HG03108 (cell line): ENCODE measurements at regions not wholly inside any gene's neighbourhood (a gene's known extent, or its start where the extent isn't known, plus 50 kb on each side); places are given as distances from the start of the nearest gene placed in this dataset.
"Not testable (repeated sequence)": the region's sequence is repeated elsewhere in the genome, so short reads cannot be mapped to it uniquely, and the experiment has no call there.

Experiments used
- ATAC-seq: cut with Tn5 transposase; IDR thresholded peaks from one replicate; pipeline ENCODE4 v1.9.1; 2021; ENCODE audit warnings: moderate library complexity; ENCODE audit not compliant: unreplicated experiment

DNA sequence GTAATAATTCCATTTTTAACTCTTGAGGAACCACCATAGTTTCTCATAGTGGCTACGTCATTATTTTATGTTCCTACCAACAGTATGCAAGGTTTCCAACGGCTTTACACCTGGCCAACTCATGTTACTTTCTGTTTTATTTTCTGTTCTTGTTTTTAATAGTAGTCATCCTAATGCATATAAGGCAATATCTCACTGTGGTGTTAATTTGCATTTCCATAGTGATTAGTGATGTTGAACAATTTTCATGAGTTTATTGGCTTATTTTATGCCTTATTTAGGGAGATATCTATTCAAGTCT is 465.5 kb upstream of the KLF6 start:
- ATAC-seq, result peak; percentile 52

DNA sequence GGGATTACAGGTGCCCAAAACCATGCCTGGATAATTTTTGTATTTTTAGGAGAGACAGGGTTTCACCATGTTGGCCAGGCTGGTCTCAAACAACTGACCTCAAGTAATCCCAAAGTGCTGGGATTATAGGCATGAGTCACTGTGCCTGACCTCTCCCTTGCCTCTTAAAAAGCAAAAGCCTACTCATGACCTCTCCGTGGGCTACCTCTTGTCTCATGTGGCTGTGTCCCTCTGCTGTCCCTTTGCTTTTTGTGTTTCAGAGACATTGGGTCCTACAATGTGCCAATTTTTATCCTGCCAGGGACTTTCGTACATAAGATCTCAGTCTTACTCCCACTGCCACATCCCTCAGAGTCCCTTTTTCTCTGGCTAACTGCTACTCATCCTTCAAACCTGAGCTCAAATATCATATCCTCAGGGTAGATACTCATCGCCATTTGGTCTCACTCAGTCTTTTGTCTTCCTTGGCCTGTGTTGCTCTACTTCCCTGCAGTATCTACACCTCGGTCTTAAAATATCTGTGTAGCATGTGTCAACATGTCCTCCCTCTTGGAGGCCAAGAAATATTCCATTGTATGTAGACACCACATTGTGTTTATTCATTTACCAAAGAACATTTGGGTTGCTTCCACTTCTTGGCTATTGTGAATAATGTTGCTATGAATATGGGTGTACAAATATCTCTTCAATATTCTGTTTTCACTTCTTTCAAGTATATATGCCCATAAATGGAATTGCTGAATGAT is 465.0 kb upstream of the KLF6 start:
- ATAC-seq, result no peak

DNA sequence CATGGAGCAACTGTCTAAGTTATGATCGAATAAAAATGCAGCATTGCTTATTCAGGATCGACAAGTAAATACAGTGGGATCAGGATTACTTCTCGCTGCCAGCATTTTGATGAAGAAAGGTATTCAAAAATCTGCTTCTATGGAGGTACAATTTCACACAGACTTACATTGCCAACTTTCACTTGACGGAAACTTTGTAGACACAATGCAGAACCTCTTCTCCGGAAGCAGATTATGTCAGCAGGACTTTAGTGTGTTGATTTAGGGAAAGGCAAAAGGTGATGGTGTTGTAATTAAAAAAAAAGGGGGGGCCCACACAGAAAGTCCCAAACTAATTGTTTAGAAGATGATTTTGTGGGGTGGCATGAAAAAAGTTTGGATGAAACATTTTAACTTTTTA is 462.4 kb upstream of the KLF6 start:
- no peak for ATAC-seq

DNA sequence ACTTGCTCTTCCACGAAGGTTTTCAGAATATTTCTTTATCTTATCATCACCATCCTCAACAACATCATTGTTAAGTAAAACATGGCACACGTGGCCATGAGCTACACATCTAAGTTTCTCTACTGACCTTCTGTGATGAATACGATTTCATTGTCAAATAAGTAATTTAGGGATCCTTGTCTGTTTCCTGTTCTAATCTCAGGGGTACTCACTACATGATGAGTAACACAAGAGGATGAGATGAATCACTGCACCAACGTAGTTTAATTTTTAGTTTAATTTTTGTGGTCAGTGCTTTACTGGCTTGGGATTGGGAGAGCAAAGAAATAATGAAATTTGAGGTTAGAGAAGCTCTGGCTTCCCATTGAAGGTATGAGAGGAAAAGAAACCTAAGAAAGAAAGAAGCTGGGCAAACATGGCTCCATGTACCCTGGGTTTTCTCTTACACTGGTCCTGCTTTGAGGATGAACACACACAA is 461.9 kb upstream of the KLF6 start:
- ATAC-seq, result no peak

DNA sequence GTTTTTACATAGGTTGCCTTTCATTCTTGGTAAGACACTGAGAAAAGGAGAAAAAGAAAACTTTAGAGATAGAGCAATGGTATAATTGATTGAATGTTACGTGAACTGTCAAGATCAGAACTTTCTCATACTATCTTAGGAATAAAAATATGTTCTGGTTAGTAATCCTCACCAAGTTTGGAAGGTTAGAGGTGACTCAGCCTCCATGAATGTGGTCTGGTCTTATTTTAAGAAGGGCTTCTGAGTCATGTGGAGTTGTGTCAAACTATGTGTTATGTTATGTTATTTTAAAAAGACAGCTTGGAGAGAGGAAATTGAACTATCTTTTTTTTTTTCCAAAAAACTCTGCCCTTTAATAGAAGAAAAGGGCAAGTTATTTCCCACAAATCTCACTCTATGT is 458.6 kb upstream of the KLF6 start:
- no peak for ATAC-seq

DNA sequence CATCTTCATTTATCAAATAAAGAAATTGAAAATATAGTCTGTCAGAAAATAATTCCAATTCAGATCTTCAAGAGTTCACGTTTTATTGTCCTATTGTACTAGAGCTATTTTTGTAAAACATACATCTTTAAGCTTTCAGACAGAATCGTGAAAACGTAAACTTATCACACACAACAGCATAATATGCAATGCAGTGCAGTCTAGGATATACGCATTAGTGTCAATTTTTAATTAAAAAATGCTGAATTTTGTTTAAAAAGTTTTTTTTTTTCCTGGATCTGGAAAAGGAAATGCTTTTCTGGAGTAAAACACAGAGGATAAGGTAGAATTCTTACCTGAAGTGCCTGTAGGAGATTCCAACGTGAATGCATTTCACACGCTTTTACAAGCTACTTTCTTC is 458.2 kb upstream of the KLF6 start:
- no peak for ATAC-seq

DNA sequence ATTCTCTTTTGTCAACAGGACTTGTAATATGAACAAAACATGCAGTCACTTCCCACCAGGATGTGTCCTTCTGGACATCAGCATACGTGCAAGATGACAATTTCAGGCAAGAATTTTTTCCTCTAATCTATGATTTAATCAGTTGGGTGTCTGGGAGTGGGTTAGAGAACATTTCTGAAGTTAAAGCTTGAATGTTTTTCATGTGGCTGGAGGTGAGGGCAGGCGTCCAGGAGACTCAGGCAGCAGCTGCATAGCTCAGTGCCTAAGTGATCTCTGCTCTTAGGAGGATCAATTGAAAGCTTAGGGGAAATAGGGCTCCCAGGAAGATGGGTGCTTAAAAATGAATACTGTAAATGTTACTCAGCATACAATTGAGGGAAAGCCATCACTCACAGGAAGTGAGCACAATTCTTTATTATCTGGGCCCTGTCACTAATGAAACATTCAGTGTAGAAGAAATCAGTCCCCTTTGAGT is 457.6 kb upstream of the KLF6 start:
- ATAC-seq, result no peak

DNA sequence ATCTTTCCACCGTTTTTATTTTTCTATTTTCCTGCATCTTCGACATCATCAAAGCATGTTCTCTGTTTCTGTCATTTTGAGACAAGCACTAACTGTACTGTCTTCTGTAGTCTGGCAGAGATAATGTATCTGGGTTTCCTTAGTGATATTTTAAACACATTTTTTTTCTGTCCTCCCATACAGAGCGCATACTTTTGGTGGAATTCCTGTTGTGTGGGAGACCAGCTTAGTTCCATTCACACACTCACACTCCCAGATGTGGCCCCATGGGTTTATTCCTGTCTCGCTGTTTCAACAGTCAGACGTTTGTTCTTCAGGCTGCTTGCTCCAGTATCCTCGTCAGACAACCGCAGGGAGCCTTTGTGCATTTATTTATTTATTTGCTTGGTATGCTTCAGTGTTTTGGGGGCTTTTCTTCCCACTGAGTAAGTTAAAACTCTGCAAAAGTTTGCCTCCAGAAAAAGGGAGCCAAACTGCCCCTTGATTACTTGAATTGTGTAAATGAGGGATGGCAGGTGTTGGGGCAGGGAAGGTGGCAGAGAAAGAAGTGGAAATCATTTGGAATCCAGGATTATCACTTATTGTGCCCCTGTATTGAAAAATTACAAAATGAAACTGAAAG is 456.8 kb upstream of the KLF6 start:
- ATAC-seq, result no peak

DNA sequence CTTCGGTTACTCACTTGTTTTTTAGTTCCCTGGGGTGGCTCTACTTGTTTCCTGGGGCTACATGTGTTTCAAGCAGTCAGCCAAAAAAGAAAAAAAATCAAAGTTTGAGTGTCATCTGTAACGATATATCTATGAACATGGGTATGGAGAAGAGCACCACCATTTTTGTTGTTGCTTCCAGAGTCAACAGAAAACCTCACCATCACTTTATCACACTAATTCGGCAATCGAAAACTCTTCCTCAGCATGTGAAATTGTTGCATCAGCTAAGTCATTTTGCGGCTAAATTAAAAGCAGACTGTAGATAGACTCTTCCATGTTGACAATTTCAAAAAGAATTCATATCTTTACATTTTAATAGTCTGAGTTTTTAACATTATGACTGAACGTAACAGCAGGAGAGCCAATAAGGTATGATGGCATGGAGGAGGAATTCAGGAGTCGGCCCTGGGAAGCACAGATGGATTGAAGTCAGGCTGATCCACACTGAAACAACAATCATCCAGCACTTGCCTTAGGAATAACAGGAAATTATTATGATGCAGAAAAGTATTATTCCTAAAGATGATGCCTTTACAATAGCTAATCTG is 455.7 kb upstream of the KLF6 start:
- no peak for ATAC-seq

DNA sequence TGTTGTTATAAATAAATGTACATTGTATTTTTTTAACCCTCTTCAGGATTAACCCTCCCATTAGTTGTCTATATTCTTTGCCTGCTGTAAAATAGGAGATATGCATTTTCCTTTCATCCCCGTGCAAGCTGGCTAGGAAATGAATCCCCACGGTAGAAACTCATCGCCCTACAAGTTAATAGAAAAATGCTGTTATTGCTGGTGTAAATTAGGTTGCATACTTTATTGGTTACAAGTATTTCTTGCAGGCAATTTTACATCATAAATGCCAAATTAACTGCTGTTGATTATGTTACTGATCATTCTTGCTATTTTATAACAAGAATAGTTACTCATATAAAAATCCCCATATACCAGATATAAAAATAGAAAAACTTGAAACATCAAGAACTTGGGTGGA is 454.2 kb upstream of the KLF6 start:
- ATAC-seq, result no peak

DNA sequence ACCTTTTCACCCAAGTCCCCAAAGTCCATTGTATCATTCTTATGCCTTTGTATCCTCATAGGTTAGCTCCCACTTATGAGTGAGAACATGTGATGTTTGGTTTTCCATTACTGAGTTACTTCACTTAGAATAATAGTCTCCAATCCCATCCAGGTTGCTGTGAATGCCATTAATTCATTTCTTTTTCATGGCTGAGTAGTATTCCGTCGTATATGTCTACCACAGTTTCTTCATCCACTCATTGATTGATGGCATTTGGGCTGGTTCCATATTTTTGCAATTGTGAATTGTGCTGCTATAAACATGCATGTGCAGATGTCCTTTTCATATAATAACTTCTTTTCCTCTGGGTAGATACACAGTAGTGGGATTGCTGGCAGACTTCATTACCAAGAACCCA is 451.9 kb upstream of the KLF6 start:
- ATAC-seq, result not testable (repeated sequence)

DNA sequence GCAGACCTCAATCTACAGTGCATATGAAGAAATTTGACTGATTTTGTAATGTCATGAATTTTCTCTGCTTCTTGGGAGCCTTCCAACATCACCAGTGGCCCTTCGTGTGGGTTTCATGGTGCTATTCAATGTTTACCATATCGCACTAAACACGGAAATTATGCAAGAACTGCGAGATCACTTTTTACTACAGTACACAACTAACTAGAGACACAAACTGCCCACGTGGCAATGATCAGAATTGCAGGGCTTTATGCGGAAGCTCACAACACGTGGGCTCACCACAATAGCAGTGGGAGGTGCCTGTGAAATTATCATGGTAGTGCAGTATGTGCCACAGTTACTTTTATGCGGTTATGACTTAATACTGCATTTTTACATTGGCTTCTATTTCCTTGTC is 449.7 kb upstream of the KLF6 start:
- ATAC-seq, result no peak

DNA sequence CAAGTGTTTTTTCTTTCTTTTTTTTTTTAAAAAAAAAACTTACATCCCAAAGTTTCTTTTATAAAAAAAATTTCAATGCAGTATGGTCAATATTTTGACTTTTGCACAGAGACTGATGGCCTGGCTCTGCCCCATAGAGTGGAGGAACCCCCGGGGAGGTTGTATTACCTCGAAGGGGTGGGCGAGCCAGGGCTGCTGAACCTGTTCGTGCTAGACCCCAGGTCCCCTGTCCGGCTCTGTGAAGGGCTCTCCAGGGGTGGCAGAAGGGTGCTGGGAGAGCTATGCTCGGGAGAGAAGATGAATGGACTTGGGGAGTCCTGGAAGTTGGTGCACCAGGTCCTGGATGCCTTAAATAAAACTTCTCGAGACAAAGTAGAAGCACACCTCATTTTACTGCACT is 446.4 kb upstream of the KLF6 start:
- ATAC-seq, result no peak

DNA sequence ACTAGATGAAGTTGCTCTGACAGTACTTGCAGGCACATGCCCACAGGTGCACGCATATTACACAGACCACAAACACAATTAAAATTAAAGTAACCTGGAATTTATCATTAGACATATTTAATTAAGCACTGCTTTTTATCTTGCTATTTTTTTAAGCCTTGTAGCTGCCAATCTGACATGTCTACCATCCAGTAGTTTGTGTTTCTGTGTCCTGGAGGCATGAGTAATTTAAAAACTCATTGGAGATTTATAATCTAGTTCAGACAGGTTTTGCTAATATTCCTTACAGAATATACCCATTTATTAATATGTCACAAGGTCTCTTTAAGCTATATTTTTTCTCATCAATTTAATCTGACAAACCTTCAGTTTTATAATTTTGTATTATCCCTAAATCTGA is 445.0 kb upstream of the KLF6 start:
- no peak for ATAC-seq

DNA sequence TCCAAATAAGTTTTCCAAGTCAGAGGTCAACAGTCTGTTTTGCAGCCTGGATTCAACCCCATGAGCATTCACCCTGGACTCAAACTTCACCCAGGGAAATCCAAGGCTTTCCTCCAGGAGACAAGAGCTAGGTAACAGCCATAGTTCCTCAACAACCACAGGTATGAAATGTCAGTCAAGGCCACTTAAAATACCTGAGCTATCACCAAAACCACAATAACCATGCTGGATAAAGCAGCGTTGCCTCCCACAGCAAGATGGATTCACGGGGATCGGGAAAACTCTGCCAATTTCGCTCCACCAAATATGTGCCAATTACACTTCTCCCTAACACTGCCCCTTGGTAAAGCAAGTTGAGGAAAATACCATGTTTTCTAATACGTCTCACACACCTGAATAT is 444.1 kb upstream of the KLF6 start:
- ATAC-seq, result no peak

DNA sequence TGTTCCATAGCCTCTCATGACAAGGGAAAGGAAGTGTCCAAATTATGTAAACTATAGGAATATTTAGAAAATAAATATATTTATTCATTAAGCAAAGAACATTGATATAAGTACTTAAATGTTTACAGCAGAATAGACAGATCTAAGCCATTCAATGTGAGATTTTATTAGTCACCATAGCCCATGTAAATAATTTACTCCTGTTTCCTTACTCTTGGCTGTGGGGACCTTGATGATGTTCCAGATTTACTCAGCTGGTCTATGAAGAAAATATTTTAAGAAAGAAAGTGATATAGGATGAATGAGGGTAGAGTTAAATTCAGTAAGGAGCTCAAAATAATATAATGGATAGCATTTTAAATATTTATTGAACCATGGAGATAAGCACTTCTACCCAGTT is 442.6 kb upstream of the KLF6 start:
- no peak for ATAC-seq

DNA sequence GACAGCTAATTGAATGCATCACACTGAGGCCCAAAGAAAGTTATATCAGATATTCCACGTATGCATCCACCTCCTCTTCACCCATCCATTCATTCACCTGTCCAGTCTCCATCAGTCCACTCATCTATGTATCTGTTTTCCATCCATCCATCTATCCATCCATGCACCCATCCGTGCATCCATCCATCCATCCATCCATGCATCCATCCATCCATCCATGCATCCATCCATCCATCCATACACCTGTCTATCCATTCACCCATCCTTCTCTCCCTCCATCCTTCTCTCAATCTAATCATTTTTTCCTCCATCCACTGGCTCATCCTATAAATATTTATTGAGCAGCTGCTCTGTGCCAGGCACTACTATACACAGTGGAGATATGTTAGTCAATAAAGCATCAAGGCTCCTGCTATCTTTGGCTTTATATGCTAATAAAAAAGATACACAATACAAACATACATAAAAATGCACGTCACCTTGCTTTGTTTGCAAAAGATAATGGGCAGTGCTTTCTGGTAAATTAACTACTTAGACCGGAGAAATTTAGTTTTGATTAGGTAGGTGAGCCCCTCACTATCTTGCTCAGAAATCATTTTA is 442.0 kb upstream of the KLF6 start:
- no peak for ATAC-seq

DNA sequence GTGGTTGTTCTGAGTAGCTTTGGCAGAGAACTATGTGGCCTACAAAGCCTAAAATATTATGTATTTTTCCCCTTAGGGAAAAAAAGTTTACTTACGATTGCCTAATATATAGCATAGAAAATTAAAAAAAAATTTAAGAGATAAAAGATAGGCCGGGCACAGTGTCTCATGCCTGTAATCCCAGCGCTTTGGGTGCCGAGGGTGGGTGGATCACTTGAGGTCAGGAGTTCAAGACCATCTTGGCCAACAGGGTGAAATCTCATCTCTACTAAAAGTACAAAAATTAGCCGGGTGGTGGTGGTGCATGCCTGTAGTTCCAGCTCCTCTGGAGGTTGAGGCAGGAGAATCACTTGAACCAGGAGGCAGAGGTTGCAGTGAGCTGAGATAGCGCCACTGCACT is 439.2 kb upstream of the KLF6 start:
- ATAC-seq, result no peak

DNA sequence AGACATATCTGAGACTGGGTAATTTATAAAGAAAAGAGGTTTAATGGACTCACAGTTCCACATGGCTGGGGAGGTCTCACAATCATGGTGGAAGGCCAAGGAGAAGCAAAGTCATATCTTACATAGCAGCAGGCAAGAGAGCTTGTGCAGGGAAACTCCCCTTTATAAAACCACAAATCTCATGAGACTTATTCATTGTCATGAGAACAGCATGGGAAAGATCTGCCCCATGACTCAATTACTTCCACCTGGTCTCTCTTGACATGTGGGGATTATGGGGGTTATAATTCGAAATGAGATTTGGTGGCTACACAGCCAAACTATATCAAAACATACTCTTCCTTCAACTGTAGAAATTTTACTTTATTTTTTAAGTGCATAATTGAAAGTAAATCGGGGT is 436.3 kb upstream of the KLF6 start:
- not testable (repeated sequence) for ATAC-seq

DNA sequence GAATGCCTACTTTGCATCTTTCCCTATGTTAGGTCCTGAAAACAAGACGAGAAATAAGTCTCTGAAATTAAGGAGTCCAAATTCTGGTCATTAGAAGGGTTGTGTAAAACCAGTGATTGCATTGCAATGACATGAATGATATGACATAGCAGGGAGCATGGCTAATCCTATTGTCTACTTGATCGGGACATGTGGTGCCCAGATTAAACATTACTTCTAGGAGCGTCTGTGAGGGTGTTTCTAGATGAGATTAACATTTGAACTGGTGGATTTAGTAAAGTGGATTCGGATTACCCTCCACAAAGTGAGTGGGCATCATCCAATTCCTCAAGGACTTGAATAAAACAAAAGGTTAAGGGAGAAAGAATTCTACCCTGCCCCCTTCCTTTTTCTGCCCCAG is 434.9 kb upstream of the KLF6 start:
- ATAC-seq, result no peak

DNA sequence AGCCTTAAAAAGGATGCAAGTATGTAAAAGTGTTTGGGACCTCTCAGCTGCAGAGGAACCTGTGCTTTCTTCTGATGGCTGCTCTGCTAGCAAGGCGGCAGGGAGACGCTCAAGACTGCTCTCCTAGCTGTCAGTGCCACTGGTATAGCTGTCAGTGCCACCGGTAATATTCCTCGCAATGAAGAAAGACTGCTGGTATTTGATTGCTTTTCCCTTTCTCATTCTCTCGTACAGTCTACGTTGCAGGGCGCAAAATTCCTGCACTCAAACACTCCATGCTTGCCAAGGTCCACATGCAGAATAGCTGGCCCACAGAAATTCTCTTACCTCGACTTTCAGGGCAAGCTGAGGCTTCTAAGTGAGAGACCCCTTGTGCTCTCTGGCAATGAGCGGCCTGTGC is 432.6 kb upstream of the KLF6 start:
- ATAC-seq, result no peak

DNA sequence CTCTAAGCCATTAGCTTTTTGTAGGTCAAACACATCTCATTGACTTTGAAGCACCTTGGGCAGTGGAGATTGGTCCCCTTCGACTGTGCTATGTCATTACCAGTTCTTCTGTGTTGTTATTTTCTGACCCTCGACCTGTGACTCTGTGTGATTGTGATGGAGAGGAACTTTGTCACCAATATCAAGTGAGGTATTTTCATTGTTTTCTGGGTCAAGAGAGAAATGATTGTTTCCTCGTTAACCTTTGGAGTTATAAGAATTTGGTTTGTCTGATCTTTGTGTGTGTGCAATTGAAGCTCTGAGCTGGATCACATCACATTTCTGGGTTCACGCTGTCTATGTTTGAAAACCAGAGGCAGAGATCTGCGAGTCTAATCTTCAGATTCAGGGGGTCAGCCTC is 432.2 kb upstream of the KLF6 start:
- no peak for ATAC-seq
